22Rv1 (cell line): ENCODE measurements at regions not wholly inside any gene's neighbourhood (a gene's known extent, or its start where the extent isn't known, plus 50 kb on each side); places are given as distances from the start of the nearest gene placed in this dataset.

Experiments
- ZFX ChIP-seq: fragments of 450-650 bp; IDR thresholded peaks from 2 replicates; pipeline ENCODE4 v1.6.1; 2017; ENCODE audit warnings: antibody characterized with exemption, borderline replicate concordance
- TF ChIP-seq, protein P1 (sequence below): fragments of 450-650 bp; IDR thresholded peaks from 2 replicates; pipeline ENCODE4 v1.5.1; 2017; ENCODE audit warnings: mild to moderate bottlenecking

DNA sequence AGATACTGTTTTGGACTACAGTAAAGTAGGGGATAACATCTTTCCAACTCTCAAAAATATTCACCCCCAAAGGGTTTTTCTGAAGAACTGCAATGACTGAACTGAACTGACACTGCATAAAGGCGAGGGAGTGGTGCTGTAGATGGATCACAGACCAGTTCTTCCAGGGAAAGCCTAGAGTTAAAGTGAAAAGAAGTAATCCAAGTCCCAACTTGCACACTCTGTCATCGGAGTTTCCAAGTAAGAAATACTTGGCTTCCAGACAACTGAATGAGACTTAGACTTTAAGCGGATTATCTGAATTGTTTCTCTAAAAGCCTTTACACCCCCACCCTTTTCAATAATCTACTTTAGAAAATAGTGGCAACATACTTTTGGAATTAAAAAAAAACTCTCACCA is 134.1 kb upstream of the PREP start:
- TF ChIP-seq, protein P1, sequence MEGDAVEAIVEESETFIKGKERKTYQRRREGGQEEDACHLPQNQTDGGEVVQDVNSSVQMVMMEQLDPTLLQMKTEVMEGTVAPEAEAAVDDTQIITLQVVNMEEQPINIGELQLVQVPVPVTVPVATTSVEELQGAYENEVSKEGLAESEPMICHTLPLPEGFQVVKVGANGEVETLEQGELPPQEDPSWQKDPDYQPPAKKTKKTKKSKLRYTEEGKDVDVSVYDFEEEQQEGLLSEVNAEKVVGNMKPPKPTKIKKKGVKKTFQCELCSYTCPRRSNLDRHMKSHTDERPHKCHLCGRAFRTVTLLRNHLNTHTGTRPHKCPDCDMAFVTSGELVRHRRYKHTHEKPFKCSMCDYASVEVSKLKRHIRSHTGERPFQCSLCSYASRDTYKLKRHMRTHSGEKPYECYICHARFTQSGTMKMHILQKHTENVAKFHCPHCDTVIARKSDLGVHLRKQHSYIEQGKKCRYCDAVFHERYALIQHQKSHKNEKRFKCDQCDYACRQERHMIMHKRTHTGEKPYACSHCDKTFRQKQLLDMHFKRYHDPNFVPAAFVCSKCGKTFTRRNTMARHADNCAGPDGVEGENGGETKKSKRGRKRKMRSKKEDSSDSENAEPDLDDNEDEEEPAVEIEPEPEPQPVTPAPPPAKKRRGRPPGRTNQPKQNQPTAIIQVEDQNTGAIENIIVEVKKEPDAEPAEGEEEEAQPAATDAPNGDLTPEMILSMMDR: no peak
- TF ChIP-seq ZFX: no peak
